Stimulated activated CD4-positive, alpha-beta T cell treated with anti-CD3 and anti-CD28 coated beads, TNF-alpha, amount 100 ng/mL, for 24 hours (primary cell): ENCODE measurements at regions not wholly inside any gene's neighbourhood (a gene's known extent, or its start where the extent isn't known, plus 50 kb on each side); places are given as distances from the start of the nearest gene placed in this dataset.

Source experiments
- DNase-seq, 3 experiments: peaks; one replicate each; pipeline ENCODE4 v3.0.0-alpha.2; 2020; ENCODE audit warnings: low read depth in 3 of 3

DNA sequence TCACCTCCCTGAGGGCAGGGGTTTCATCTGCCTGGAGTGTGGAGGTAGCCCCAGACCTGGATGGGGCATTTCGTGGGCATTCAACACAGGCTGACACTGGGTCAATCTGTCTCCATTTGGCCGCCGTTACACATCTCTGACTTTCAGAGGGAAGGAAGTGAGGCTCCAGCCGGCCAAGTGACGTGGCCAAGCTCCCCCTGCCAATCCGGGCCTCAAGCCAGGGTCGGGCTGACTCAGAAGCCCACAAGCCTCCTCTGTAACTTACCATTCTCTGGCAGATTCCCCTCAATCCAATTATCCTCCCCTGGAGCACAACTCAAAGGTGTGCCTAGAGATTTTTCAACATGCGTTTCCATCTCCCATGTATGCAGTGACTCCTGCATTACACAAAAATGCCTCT, 227.6 kb downstream of the KLF13 start:
- no peak for DNase-seq

DNA sequence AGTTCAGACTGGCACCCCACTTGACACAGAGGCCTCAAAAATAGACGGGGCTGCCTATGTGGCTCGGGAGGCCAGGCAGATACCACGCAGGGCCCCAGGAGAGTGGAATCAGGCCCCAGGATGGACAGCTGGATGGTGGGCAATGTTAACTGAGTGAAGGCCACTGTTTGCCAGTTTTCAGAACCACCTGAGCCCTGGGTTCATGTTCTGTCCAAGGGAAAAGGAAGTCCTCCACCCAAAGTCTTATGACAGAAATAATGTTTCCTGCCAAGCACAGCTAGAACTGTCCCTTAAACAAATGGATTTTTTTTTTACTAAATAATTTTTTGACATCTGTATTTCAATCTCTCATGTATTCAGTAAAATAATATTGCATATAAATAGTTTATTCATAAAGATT, 228.4 kb downstream of the KLF13 start:
- no peak for DNase-seq

DNA sequence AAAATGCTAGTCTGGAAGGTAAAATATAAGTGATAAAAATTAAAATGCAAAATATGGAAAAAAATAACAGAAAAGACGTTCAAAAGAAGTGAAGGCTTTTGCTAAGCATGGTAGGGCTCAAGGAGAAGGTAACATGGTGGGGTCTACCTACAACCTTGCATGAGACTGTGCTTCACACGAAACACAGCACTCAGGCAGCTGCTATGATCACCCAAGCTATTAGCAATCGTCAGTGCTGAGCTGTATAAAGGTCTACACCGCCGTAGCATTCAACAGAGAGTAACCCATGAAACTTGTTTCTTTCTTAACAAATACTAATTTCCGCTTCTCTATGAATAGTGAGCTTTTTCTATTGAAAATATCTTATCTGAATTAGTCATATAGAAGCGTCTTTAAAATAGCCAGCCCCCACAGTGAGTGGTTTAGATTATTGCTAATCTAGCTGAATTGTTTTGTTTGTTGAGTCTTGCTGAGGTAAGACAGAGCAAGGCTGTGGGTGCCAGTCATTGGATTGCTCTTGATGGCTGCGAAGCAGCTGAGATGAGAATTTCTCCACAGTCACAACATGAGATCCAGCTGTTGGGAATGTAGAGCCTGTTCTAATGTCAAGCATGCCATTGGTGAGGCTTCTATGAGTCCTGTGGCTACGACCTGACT, 230.0 kb downstream of the KLF13 start:
- DNase-seq: no peak

DNA sequence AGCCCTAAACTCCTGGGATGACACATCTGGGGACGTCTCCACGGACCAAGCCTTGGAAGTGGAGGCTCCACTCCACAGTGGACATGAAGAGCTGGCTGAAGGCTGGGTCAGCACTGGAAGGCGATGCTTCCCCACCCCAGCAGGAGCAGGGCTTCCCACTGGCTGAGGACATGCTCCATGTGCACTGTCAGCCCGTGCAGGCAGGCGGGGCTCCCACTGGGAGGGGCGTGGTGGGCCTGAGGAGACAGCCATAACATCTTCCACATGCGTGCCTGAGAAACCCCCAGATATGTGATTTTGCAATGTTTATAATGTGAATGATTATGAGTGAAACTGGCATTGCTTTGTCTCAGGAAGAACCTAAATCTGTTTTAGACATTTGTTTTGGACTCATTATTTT, 231.3 kb downstream of the KLF13 start:
- DNase-seq: no peak

DNA sequence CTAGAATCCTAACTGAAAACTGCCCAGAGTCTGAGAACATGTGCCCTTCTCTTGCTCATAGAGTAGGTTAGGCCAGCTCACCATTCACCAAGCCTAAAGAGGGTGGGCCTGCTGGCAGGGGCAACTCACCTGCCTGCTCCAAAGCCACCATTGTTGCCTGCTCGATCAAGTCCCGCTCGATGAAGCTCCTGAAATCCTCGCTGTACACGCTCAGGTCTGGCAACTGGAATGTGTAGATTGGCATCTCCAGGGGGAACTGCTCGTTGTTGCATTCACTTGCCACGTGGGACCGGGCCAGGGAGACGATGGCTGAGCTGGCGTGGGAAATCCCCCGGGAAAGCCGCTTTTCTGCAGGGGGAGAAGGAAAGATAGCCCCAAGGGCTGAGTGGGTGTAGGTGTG, 232.2 kb downstream of the KLF13 start:
- no peak for DNase-seq

DNA sequence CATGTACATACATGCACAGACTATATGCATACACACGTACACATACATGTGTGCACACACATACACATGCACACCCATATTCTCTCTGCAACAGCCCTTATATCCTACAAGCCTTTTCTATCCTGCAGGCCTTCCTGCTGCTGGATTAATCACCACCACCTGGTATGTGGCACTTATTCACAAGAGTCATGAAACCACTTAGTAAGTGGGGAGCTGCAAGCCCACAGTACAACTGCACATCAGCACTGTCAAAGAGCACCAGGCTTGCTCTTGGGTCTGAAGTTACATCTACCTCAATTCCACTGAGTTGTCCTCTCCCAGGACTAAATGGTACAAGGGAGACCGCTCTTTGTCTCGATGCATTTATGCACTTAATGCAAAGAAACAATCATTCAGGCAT, 233.2 kb downstream of the KLF13 start:
- no peak for DNase-seq

DNA sequence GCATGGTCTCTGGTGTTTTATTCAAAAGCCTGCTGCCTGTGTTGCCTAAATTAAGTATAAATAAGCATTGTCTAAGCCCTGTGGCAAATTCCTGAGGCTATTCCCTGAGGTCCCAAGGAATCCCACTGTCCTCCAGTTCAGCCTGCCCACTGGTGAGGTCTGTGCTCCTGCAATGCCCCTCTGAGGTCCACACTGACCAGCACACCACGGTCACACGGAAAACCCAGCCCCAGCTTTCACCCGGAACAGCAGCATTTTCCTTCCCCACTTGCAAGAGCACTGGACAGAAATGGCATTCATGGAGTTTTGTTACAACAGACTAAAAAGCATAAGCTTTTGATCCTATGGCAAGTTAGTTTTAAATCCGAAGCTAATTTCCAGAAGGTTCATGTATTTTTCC, 234.0 kb downstream of the KLF13 start:
- DNase-seq: no peak

DNA sequence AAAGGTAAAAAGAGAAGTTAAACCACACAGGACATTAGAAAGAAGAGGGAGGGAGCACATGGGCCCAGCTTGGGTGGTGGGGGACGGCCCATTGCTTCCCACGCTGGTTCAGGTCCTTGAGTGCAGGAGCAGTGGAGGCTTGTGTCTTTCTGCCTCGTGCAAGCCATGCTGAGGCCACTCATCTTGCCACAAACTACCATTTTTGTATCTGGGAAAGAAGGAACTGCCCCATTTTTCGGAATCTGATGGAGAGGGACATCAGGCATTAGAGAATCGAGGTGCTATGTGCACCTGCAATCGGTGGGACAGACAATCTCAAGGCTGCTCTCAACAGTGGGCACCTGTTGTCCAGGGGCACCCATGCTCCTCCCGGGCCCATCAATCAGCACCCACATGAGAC, 234.5 kb downstream of the KLF13 start:
- DNase-seq: no peak

DNA sequence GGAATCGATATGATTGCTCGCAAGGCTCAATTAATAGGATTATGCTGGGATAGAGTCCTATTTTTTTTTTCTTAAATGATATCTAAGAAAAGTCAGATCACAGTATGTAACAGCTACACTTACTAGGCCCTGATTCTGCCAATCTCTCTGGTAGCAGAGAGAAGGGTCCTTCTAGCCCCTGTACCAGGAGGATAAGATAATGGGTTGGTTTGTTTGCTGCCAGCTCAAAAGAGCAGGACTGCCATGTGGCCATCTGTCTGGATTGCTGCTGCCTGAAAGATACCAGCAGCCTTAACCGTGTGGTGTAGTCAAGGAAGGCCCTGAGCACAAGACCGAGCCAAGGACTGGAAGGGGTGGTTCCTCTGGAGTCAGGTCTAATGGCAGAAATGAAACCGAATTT, 236.4 kb downstream of the KLF13 start:
- no peak for DNase-seq

DNA sequence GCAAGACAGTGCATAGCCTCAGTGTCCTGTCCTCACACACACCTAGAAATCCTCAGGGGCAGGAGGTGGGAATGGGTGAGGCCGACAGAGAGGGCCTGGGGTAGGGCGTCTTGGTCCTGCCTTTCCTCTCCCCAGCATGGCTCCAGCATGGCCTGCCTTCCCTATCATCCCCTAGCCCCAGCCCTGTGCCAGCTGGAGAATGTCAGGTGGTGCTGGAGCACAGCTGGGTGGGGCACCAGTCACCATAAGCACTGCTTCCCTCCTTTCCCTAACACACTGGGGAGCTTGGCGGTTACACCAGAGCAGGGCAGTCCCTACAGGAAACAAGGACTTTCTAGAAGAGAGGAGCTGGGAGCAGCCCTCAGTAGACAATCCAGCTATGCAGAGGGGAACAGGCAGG, 236.8 kb downstream of the KLF13 start:
- no peak for DNase-seq

DNA sequence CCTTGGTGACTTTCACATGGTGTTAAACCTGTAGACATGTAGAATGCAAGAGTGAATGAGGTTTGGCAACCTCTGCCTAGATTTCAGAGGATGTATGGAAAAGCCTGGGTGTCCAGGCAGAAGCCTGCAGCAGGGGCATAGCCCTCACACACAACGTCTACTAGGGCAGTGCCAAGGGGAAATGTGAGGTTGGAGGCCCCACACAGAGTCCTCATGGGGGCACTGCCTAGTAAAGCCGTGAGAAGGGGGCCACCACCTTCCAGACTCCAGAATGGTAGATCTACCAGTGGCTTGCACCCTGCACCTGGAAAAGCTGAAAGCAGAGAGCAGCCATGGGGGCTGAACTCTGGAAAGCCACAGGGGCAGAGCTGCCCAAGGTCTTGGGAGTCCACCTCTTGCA, 241.2 kb downstream of the KLF13 start:
- no peak for DNase-seq

DNA sequence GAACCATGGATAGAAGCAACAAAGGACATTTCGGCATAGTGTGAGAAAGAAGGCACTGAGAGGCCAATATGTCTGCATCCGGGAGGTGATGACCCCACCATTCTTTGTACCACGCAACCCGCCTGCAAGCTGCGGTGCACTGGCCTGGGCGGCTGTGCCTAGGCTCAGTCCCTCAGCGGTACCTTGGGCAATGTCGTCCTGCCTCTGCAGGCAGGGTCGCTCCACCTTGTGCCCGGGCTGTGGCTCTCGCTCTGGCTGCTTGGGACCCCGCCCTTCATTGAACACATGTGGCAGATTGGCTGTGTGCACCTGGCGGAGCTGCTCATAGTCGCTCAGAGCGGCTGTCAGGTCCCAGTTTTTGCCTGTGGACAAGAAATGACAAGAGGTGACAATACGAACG, 243.2 kb downstream of the KLF13 start:
- DNase-seq: no peak

DNA sequence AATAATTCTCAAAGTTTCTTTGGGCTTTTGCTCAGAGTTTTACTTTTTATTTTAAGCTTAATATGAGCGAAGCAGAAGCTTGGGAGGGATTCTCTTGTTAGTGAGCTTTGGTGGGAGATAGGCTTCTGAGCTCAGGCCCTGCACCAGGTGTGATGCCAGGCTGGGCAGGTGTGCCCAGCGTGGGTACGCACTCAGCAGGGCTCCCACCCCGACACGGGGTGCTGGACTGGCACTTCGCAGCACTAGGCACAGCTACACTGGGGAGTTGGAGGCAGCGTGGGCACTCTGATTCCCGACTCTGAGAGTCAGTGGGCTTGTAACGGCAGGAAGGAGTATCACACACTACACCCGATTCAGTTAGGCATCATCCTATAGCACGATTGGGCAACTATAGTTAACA, 244.0 kb downstream of the KLF13 start:
- no peak for DNase-seq

DNA sequence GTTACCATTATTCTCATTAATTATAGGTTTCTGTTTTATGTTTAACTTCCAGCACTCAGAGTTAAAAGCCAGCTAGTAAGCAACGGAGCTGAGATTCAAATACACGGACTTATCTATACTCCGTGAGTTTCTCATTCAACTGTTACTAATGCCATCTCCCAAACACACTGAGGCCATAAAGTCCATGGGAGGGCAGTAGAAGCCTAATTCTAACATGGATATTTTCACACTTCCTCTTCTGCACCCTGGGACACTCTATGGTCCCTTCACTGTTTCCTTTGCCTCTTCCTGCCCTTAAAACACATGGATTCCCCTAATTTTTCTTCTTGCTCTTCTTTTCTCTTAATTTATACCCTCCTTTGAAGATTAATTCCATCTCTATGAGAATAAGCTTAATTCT, 245.0 kb downstream of the KLF13 start:
- DNase-seq: no peak

DNA sequence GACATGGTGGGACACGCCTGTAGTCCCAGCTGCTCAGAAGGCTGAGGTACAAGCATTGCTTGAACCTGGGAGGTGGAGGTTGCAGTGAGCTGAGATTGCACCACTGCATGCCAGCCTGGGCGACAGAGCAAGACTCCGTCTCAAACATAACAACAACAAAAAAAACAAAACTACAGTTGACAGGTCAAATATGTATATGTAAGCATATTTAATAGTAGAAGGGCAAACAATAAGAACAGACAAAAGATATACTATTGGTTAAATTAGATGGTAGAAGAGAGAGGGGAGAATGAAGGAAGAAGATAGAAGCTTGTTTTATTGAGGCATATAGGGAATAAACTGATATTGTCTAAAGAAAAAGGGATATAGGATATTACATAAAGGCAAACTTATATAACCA, 247.1 kb downstream of the KLF13 start:
- no peak for DNase-seq

DNA sequence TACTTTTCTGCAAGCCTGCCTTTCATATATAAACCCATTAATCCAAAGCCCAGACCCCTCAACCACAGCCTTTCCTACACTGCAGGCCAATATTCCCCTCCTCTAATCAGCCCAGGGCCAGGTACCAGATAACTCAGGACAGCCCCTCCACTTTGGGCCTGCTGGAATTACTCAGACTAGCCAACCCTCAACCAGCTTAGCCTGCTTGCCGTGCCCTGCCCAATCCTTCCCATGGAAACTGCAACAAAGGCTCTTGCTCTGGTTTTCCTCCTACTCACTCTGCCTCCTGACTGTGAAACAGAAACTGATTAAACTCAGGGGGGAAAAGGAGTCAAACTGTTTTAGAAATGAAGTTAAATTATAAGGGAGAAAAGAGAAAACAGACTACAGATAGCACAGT, 248.1 kb downstream of the KLF13 start:
- DNase-seq: no peak

DNA sequence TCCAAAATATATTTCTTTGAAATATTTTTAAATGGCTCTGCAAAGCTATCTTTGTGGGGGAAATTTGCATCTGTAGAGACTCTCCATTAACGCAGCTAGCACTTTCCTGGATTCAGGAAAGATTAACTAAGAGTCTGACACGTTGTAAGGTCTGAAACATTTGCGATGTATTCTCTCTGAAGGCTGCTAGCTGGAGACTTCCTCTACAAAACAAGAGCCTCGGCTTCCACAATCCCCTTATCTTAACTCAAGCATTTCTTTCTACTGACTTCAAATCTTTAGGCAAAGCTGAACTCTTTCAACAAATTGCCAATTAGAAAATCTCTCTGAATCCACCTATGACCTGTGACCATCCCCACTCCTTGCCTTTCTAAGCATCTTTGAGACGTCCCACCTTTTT, 250.5 kb downstream of the KLF13 start:
- no peak for DNase-seq

DNA sequence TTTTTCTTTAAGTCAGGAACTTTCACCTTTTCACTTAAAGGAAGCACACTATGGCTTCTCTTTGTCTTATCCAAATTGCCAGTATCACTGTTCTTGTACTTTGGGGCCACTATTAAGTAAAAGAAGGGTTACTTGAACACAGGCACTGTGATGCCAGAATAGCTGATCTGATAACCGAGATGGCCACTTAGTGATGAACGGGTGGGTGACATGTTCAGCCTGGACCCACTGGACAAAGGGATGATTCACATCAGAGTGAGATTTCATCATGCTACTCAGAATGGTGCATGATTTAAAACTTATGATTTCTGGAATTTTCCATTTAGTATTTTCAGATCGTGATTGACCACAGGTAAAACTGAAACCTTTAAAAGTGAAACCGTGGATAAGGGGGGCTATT, 252.6 kb downstream of the KLF13 start:
- DNase-seq: no peak

DNA sequence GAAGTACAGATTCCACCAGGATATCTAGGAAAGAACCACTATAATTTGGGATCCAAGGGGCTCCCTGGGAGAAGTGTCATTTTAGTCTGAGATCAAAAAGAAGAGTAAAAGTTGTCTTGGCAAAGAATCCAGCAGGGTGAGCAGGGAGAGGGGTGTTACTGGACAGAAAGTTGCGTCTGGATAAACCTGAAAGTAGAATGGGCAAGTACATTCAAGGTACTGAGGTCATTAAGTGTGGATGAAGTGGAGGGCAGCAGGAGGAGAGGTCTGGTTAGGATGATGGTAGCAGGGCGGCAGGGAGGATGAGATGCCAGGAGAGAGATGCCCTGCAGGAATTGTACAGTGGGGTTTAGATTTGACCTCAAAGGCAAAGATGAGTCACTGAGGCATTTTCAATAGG, 253.3 kb downstream of the KLF13 start:
- no peak for DNase-seq

DNA sequence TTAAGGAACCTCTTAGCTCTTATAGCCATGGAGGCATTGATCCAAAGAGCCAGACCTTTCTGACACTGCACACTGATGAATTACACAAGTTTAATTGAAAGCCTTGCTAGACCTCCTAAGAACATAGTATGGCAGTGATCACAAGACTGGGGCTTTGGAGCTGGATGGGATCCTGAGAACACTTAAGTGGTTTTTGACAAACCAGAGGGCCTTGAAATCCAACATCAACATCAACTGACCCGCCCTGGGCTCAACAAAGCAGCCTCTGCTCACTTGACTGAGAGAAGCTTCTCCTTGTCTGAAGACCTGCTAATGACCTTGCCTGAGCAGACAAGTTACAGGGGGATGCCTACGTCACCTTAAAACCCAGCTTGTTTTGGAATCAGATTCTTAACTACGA, 257.6 kb downstream of the KLF13 start:
- no peak for DNase-seq

DNA sequence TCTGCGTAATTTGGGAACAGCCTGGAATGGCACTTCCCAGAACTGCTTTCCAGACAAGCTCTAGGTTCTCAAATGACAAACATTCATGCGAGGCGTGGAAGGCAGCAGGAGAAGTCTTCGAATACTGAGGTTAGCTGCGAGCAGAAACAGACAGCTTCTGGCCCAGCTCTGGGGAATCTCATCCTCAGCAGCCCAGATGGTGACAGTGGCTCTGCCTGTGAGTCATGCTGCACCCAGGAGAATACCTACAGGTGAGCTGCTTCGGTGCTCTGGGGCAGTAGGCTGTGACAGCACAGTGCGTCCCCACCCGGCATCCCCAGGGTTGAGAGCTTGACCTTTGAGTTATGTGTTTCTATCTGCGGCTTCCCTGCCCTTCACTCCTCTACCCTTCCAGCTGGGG, 258.6 kb downstream of the KLF13 start:
- no peak for DNase-seq

DNA sequence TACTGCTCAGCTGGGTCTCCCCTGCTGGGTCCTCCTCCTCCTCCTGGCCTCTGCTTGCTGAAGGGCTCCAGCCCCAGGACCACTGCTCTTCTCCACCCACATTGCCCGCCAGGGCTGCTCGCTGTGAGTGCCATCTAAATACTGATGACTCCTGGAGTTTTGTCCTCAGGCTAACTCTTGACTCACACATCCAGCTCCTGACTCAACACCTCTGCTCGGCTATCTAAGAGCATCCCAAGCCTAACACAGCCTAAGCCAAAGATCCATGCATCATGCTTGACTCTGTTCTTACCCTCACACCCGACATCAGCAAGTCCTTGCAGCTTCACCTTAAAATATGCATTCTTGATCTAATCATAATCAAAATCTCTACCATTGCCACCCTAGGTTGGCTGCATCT, 260.2 kb downstream of the KLF13 start:
- no peak for DNase-seq

DNA sequence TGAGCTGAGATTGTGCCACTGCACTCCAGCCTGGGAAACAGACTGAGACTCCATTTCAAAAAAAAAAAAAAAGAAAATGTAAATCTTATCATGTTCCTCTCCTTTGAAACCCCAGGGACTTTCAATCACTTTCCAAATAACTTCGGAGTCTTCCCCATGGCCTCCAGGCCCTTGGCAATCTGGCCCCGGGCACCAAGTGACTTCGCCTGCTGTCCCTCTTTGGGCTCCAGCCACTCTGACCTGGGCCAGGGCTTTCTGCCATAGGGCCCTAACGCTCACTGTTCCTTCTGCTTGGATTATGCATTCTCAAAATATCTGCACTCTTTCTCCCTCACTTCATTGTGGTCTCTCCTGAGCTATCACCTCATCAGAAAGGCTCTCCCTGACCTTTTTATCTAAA, 260.9 kb downstream of the KLF13 start:
- no peak for DNase-seq

DNA sequence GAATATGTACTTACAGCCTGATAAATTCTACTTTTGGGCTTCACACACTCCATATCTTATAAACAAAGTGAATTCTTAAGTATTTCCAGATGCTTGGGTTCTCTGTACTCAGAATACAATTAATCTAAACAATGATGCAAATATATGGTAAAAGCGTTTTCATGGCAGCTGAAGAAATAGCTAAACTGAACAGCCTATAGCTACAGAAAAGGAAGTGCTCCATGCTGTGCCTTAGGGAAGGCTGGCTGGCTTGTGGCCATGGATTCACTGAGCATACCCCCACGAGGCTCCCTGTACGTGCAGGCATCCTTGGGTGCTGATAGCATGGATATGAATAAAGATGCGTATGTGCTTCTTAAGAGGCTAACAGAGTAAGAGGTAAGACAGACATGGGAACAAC, 264.0 kb downstream of the KLF13 start:
- no peak for DNase-seq

DNA sequence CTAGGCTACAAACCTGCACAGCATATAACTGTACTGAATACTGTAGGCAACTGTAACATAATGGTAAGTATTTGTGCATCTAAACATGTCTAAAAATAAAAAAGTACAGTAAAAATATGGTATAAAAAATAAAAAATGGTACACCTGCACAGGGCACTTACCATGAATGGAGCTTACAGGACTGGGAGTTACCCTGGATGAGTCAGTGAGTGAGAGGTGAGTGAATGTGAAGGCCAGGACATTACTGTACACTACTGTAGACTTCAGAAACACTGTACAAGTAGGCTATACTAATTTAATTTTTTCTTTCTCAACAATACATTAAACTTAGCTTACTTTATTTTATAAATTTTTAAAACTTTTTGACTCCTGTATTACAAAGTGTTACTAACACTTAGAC, 265.3 kb downstream of the KLF13 start:
- DNase-seq: no peak
